Cardiac septum (tissue), 1 donor: ENCODE measurements at regions not wholly inside any gene's neighbourhood (a gene's known extent, or its start where the extent isn't known, plus 50 kb on each side); places are given as distances from the start of the nearest gene placed in this dataset.

ENCODE experiments used
- DNase-seq: peaks from one replicate; pipeline ENCODE4 v3.0.0-alpha.2; 2020; ENCODE audit warnings: low spot score
- intact Hi-C: fragments of 100-400 bp; cut with DNase I; formaldehyde crosslinking; loops from one replicate; pipeline ENCODE4 v1.14.0; 2022
- donor health status: DM: no; HTN: no; CAD: no.

GRCh38 chr14:26157517-26157916 is 440.3 kb downstream of the NOVA1 start:
- intact Hi-C loops: no loop called here
- no peak for DNase-seq

- no peak for DNase-seq
- intact Hi-C loops: no loop called here
These were observed 454.8 kb downstream of the NOVA1 start for GRCh38 chr14:26143057-26143456.

GRCh38 chr14:26138764-26139445 is 458.9 kb downstream of the NOVA1 start:
- DNase-seq: no peak
- intact Hi-C loops: no loop called here

GRCh38 chr14:26137161-26137560 is 460.7 kb downstream of the NOVA1 start:
- no peak for DNase-seq
- intact Hi-C loops: no loop called here

GRCh38 chr14:26132061-26132645 is 465.7 kb downstream of the NOVA1 start:
- DNase-seq: no peak
- intact Hi-C loops: no loop called here

- no peak for DNase-seq
- intact Hi-C loops: no loop called here
These were observed 467.1 kb downstream of the NOVA1 start for GRCh38 chr14:26130690-26131089.

GRCh38 chr14:26128931-26129671 is 468.7 kb downstream of the NOVA1 start:
- no peak for DNase-seq
- intact Hi-C loops: no loop called here

- intact Hi-C loops: no loop called here
- DNase-seq: no peak
These were observed 472.9 kb downstream of the NOVA1 start for GRCh38 chr14:26124896-26125438.

- no peak for DNase-seq
- intact Hi-C loops: no loop called here
These were observed 474.4 kb downstream of the NOVA1 start for GRCh38 chr14:26123459-26123858.

- intact Hi-C loops: no loop called here
- no peak for DNase-seq
These were observed 476.7 kb downstream of the NOVA1 start for GRCh38 chr14:26121181-26121580.

GRCh38 chr14:26113911-26114640 is 483.8 kb downstream of the NOVA1 start:
- intact Hi-C loops: no loop called here
- no peak for DNase-seq

- intact Hi-C loops: no loop called here
- no peak for DNase-seq
These were observed 493.1 kb downstream of the NOVA1 start for GRCh38 chr14:26104717-26105116.

GRCh38 chr14:26097852-26098251 is 500.0 kb downstream of the NOVA1 start:
- intact Hi-C loops: no loop called here
- no peak for DNase-seq

- no peak for DNase-seq
- intact Hi-C loops: no loop called here
These were observed 509.6 kb downstream of the NOVA1 start for GRCh38 chr14:26088275-26088674.

GRCh38 chr14:26081043-26081442 is 516.8 kb downstream of the NOVA1 start:
- intact Hi-C loops: no loop called here
- DNase-seq: no peak

- intact Hi-C loops: no loop called here
- DNase-seq: no peak
These were observed 519.3 kb downstream of the NOVA1 start for GRCh38 chr14:26078561-26078960.

- DNase-seq: no peak
- intact Hi-C loops: no loop called here
These were observed 522.9 kb downstream of the NOVA1 start for GRCh38 chr14:26074892-26075291.

- intact Hi-C loops: no loop called here
- no peak for DNase-seq
These were observed 527.4 kb downstream of the NOVA1 start for GRCh38 chr14:26070443-26070842.

- intact Hi-C loops: no loop called here
- no peak for DNase-seq
These were observed 529.9 kb downstream of the NOVA1 start for GRCh38 chr14:26067786-26068459.

- intact Hi-C loops: no loop called here
- no peak for DNase-seq
These were observed 530.5 kb downstream of the NOVA1 start for GRCh38 chr14:26067341-26067740.
